ENCODE measurements at regions not wholly inside any gene's neighbourhood (a gene's known extent, or its start where the extent isn't known, plus 50 kb on each side); places are given as distances from the start of the nearest gene placed in this dataset.

DNA sequence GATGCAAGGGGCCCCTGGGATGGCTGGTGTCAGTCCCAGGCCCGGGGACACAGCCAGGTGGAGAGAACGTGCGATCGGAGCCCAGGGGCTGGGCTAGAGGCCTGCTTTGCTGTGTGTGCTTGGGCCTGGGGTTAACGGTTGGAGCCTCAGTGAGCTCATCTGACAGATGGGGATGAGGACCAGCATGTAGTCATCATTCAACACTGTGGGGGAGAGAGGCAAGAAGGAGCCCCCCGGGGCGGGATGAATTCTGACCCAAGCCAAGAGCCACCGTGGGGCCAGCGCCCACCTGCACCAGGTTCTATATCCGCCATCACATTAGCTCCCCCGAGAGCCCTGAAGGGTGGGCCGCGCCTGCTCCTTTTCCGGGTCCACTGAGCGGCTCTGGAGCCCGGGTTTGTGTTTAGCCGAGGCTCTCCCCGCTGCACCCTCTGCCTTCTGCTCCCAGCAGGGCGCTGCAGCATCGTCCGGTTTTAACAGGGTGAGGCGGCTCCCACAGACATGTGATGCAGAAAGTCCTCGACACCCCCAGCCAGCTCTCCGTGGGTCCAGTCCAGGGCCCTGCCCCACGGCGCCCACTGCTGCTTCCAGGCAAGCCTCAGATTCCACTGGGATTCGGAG, 365.7 kb downstream of the SEC14L1 start:
- Histone ChIP-seq H3K27me3 (ENCODE audit: control insufficient read depth in 2 of 2, insufficient read depth in 2 of 2, low read length in 2 of 2) (peaks cover 10 to 53% of the 10 kb centered on the region in 2 experiments), H4K20me1 (replicated peaks; ENCODE audit: control insufficient read depth, insufficient read depth, low read length) (peaks cover 4% of the 10 kb centered on the region; the same call in 1 of the 2 replicates), H3K4me2 (ENCODE audit: insufficient read depth, low read length) (no peak overlapping the region), H3K9ac (ENCODE audit: insufficient read depth in 1 of 2, low read depth in 2 of 2, low read length in 2 of 2) (no peak overlapping the region; a peak in 1 of 4 replicates), H3K9me1 (ENCODE audit: control insufficient read depth, insufficient read depth, low read length) (no peaks in the 10 kb centered on the region), H3K36me3 (ENCODE audit: control insufficient read depth, insufficient read depth, low read length) (no peaks in the 10 kb centered on the region), H3K79me2 (ENCODE audit: control insufficient read depth, insufficient read depth, low read length) (no peaks in the 10 kb centered on the region), H3K4me1 (replicated peaks in 1 of 2; ENCODE audit: control insufficient read depth in 2 of 2, insufficient read depth in 2 of 2, low read length in 2 of 2) (peaks cover 0 to 8% of the 10 kb centered on the region in 2 experiments; a peak in 2 of 5 replicates), H3K27ac (ENCODE audit: extremely low read depth, low read depth, low read length) (no peak overlapping the region), H3K9me3 (replicated peaks; ENCODE audit: control insufficient read depth, insufficient read depth, low read depth, low read length) (no peaks in the 10 kb centered on the region), H3K4me3 (no peak overlapping the region), H2AFZ (ENCODE audit: low read depth, low read length) (no peak overlapping the region)
- DNase-seq (ENCODE audit: extremely low read depth in 1 of 4, low spot score in 3 of 4) (no peak), ATAC-seq (no peak; the same call in 2 of the 3 replicates), FAIRE-seq (no peak)
- no TSS peak for BruUV-seq (replicated peaks)
- WGBS (ENCODE audit: insufficient coverage, low coverage, missing lambda C conversion rate) = 7% methylated on average over 23 of the region's 27 CpGs
- in situ Hi-C loops (cut with MboI) (no loop called here), intact Hi-C loops (cut with micrococcal nuclease) (no loop called here)
- TF ChIP-seq EP400 (IDR thresholded peaks at IDR 0.05) (no peak), FOXM1 (IDR thresholded peaks at IDR 0.05; ENCODE audit: low read depth) (no peak), FOXM1 (CRISPR knock-in tag; IDR thresholded peaks at IDR 0.05; ENCODE audit: low read depth) (no peak), RBM17 (IDR thresholded peaks at IDR 0.05; ENCODE audit: borderline replicate concordance, low read depth, low read length) (no peak), TEAD4 (IDR thresholded peaks at IDR 0.05; ENCODE audit: low read length) (no peak), TEAD4 (CRISPR knock-in tag; IDR thresholded peaks at IDR 0.05; ENCODE audit: borderline replicate concordance) (no peak), JUN (IDR thresholded peaks at IDR 0.05; ENCODE audit: borderline replicate concordance, low read depth, low read length) (no peak), JUN (CRISPR knock-in tag; IDR thresholded peaks at IDR 0.05; ENCODE audit: borderline replicate concordance) (no peak), CBX1 (IDR thresholded peaks at IDR 0.05; ENCODE audit: low read depth) (no peak), CBX2 (IDR thresholded peaks at IDR 0.05; ENCODE audit: insufficient read depth, low read length, poor library complexity, severe bottlenecking) (no peak), PTBP1 (IDR thresholded peaks at IDR 0.05; ENCODE audit: low read depth, low read length) (no peak), KDM2B (CRISPR knock-in tag; IDR thresholded peaks at IDR 0.05) (no peak), BRF1 (IDR thresholded peaks at IDR 0.05; ENCODE audit: borderline replicate concordance, extremely low read depth, insufficient read length) (no peak)
- TF ChIP-seq, protein P1, sequence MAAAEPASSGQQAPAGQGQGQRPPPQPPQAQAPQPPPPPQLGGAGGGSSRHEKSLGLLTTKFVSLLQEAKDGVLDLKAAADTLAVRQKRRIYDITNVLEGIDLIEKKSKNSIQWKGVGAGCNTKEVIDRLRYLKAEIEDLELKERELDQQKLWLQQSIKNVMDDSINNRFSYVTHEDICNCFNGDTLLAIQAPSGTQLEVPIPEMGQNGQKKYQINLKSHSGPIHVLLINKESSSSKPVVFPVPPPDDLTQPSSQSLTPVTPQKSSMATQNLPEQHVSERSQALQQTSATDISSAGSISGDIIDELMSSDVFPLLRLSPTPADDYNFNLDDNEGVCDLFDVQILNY (CRISPR knock-in tag; IDR thresholded peaks at IDR 0.05) = no peak
- CTCF ChIA-PET (ENCODE audit: low intra/inter-chr PET ratio) = no interaction called here
- POLR2A ChIA-PET = interaction anchor here (0.6 kb wide), 1 partner anchor 103 kb away, joined by 3 read pairs; no protein-coding TSS in a partner anchor
